Right renal cortex interstitium (tissue), 3 donors: ENCODE measurements at regions not wholly inside any gene's neighbourhood (a gene's known extent, or its start where the extent isn't known, plus 50 kb on each side); places are given as distances from the start of the nearest gene placed in this dataset.
"Not testable (repeated sequence)": the region's sequence is repeated elsewhere in the genome, so short reads cannot be mapped to it uniquely, and the experiment has no call there.

Source experiments
- DNase-seq, 3 donors: peaks; one replicate each; pipeline ENCODE4 v3.0.0-alpha.2; 2013; ENCODE audit warnings: low read depth in 3 of 3, low spot score in 2 of 3

- DNase-seq, result not testable (repeated sequence)
Measured at GRCh38 chr16:88161623-88162275, 210.5 kb downstream of the BANP start.

GRCh38 chr16:88162778-88163177 is 211.5 kb downstream of the BANP start:
- DNase-seq, result not testable (repeated sequence)

- DNase-seq, result not testable (repeated sequence)
Measured at GRCh38 chr16:88164196-88165039, 213.2 kb downstream of the BANP start.

- DNase-seq, result not testable (repeated sequence)
Measured at GRCh38 chr16:88165040-88165544, 213.9 kb downstream of the BANP start.

- DNase-seq, result not testable (repeated sequence)
Measured at GRCh38 chr16:88165683-88166082, 214.4 kb downstream of the BANP start.

GRCh38 chr16:88166209-88166773 is 215.1 kb downstream of the BANP start:
- DNase-seq, result not testable (repeated sequence)

GRCh38 chr16:88167798-88168556 is 214.8 kb upstream of the ZNF469 start:
- DNase-seq, result not testable (repeated sequence)

- not testable (repeated sequence) for DNase-seq
Measured at GRCh38 chr16:88168557-88168949, 214.2 kb upstream of the ZNF469 start.

- DNase-seq, result not testable (repeated sequence)
Measured at GRCh38 chr16:88169136-88169830, 213.5 kb upstream of the ZNF469 start.

- DNase-seq, result not testable (repeated sequence)
Measured at GRCh38 chr16:88169831-88170165, 213.0 kb upstream of the ZNF469 start.

GRCh38 chr16:88170528-88170991 is 212.2 kb upstream of the ZNF469 start:
- DNase-seq, result no peak

- DNase-seq, result not testable (repeated sequence)
Measured at GRCh38 chr16:88171126-88171525, 211.6 kb upstream of the ZNF469 start.

- DNase-seq, result not testable (repeated sequence)
Measured at GRCh38 chr16:88176184-88176583, 206.6 kb upstream of the ZNF469 start.

GRCh38 chr16:88176591-88177180 is 206.1 kb upstream of the ZNF469 start:
- DNase-seq, result not testable (repeated sequence)

GRCh38 chr16:88178251-88178650 is 204.5 kb upstream of the ZNF469 start:
- not testable (repeated sequence) for DNase-seq

GRCh38 chr16:88178896-88179295 is 203.9 kb upstream of the ZNF469 start:
- DNase-seq, result not testable (repeated sequence)

- not testable (repeated sequence) for DNase-seq
Measured at GRCh38 chr16:88182967-88183881, 199.5 kb upstream of the ZNF469 start.

- not testable (repeated sequence) for DNase-seq
Measured at GRCh38 chr16:88184053-88184452, 198.7 kb upstream of the ZNF469 start.
